ENCODE measurements at regions not wholly inside any gene's neighbourhood (a gene's known extent, or its start where the extent isn't known, plus 50 kb on each side); places are given as distances from the start of the nearest gene placed in this dataset.
A peak's percentile ranks its signal among the peaks of the same experiment; 100 is the strongest.
"Not testable (repeated sequence)": the region's sequence is repeated elsewhere in the genome, so short reads cannot be mapped to it uniquely, and the experiment has no call there.

GRCh38 chr4:75142382-75142781 is 209.5 kb downstream of the PARM1 start:
- TF ChIP-seq POLR2A (IDR thresholded peaks at IDR 0.05) (no peak), CTCF (IDR thresholded peaks at IDR 0.05 in 8 of 11, conservative IDR thresholded peaks at IDR 0.05 in 3 of 11) (no peak), POLR2AphosphoS5 (IDR thresholded peaks at IDR 0.05) (no peak)
- H3K36me3 ChIP-seq = no peaks in the 10 kb centered on the region
- intact Hi-C loops (cut with DNase I; ENCODE audit: low total_unique reads) = no loop called here
- no peaks in the 10 kb centered on the region for H3K9me3 ChIP-seq
- 54 to 79% (median 75%) methylated on average over 2 of the region's 2 CpGs for WGBS, 5 donors
- no peaks in the 10 kb centered on the region for H3K4me1 ChIP-seq
- peak overlapping the region in 2 of 8 donors; percentile 4 to 20 for H3K27ac ChIP-seq
- DNase-seq = no peak
- H3K4me3 ChIP-seq = no peak overlapping the region
- H3K27me3 ChIP-seq (replicated peaks in 1 of 7) = no peaks in the 10 kb centered on the region

- no peak overlapping the region for H3K4me3 ChIP-seq
- no peaks in the 10 kb centered on the region for H3K36me3 ChIP-seq
- H3K9me3 ChIP-seq = no peaks in the 10 kb centered on the region
- intact Hi-C loops (cut with DNase I; ENCODE audit: low total_unique reads) = no loop called here
- no peak for DNase-seq
- H3K4me1 ChIP-seq = peaks cover 0 to under 1% (median 0%) of the 10 kb centered on the region in 6 donors
- TF ChIP-seq CTCF (IDR thresholded peaks at IDR 0.05 in 8 of 11, conservative IDR thresholded peaks at IDR 0.05 in 3 of 11) (no peak), POLR2AphosphoS5 (IDR thresholded peaks at IDR 0.05) (no peak), POLR2A (IDR thresholded peaks at IDR 0.05) (no peak)
- no peaks in the 10 kb centered on the region for H3K27me3 ChIP-seq (replicated peaks in 1 of 7)
- no peak overlapping the region for H3K27ac ChIP-seq
These were observed 208.2 kb downstream of the PARM1 start for GRCh38 chr4:75141162-75141561.

GRCh38 chr4:75137302-75137701 is 204.4 kb downstream of the PARM1 start:
- TF ChIP-seq POLR2AphosphoS5 (IDR thresholded peaks at IDR 0.05) = no peak
- no peak for TF ChIP-seq CTCF (IDR thresholded peaks at IDR 0.05 in 8 of 11, conservative IDR thresholded peaks at IDR 0.05 in 3 of 11)
- no peak for TF ChIP-seq POLR2A (IDR thresholded peaks at IDR 0.05)
- no peaks in the 10 kb centered on the region for H3K9me3 ChIP-seq
- peaks cover 0 to 13% (median 0%) of the 10 kb centered on the region in 6 donors for H3K4me1 ChIP-seq
- no peak for DNase-seq
- H3K27ac ChIP-seq = no peak overlapping the region
- intact Hi-C loops (cut with DNase I; ENCODE audit: low total_unique reads) = no loop called here
- H3K27me3 ChIP-seq (replicated peaks in 1 of 7) = no peaks in the 10 kb centered on the region
- no peak overlapping the region for H3K4me3 ChIP-seq
- no peaks in the 10 kb centered on the region for H3K36me3 ChIP-seq

GRCh38 chr4:75135068-75135825 is 202.3 kb downstream of the PARM1 start:
- WGBS, 5 donors = 62 to 75% (median 70%) methylated on average over 5 of the region's 5 CpGs

GRCh38 chr4:75126870-75127269 is 194.0 kb downstream of the PARM1 start:
- H3K27ac ChIP-seq; H3K4me3 ChIP-seq; H3K9me3 ChIP-seq; H3K4me1 ChIP-seq; DNase-seq; intact Hi-C loops (cut with DNase I; ENCODE audit: low total_unique reads); H3K36me3 ChIP-seq; H3K27me3 ChIP-seq (replicated peaks in 1 of 7): not testable (repeated sequence)
- 78 to 81% (median 81%) methylated on average over 4 to 17 of the region's 21 CpGs for WGBS, 5 donors

More at GRCh38 chr4:75135068-75135825, 202.3 kb downstream of the PARM1 start:
- intact Hi-C loops (cut with DNase I; ENCODE audit: low total_unique reads) = no loop called here
- TF ChIP-seq CTCF (IDR thresholded peaks at IDR 0.05 in 8 of 11, conservative IDR thresholded peaks at IDR 0.05 in 3 of 11) (no peak), POLR2AphosphoS5 (IDR thresholded peaks at IDR 0.05) (no peak), POLR2A (IDR thresholded peaks at IDR 0.05) (no peak)
- Histone ChIP-seq H3K4me3 (no peak overlapping the region), H3K9me3 (no peaks in the 10 kb centered on the region), H3K27ac (peak overlapping the region in 1 of 8 donors; percentile 15), H3K27me3 (replicated peaks in 1 of 7) (no peaks in the 10 kb centered on the region), H3K36me3 (no peaks in the 10 kb centered on the region), H3K4me1 (peaks cover 0 to 13% (median 0%) of the 10 kb centered on the region in 6 donors)
- no peak for DNase-seq
